ENCODE measurements at regions not wholly inside any gene's neighbourhood (a gene's known extent, or its start where the extent isn't known, plus 50 kb on each side); places are given as distances from the start of the nearest gene placed in this dataset.

DNA sequence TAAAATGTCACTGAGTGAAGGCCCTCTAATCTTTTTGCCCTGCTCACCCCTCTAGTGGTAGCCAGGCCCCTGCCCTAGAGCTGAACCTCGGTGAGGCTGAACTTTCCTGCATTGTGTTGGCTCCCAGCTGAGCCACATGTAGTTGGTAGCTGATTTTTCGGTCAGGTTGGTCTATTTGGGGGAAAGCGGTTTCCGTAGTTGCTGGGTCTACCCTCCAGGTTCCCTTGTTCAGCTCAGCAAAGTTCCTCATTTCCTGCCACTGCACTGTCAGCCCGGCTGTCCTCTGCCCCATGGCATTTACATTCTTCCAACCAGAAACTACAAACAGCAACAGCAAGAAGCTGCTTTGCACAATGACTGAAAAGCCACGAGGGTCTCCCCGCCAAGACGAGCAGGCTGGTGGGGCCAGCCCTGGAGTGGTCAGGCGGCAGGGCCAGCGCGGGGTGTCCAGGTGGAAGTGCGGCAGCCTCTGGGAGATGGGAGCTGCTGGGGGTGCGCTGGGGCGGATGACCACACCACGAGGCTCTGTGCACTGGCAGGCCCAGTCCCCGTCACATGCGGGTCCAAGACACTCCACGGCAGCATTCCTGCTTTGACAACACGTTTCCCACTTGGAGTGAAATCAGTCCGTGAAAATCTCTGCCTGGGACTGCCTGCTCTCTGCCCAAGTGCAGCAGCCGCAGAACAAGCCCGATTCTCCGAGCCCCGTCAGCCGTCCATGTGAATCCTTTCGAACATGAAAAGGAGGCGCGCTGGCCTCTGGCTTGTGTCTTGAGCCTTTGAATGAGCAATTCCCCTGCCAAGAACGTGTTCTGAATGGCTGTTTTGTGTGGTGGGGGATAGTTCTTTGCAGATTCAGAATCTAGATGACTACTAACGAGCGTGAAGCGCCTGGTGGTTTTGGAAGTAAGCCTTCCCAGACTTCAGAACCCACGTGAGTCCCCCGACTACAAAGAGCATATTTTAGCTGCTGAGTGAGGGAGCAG, 159.4 kb downstream of the ASB1 start:
- Histone ChIP-seq H3K4me3 (ENCODE audit: low read depth in 1 of 2, low read length in 2 of 2) (no peak overlapping the region), H3K9me3 (ENCODE audit: control insufficient read depth in 1 of 2, low read length in 2 of 2) (peaks cover 0 to 2% of the 10 kb centered on the region in 2 donors), H3K36me3 (ENCODE audit: control insufficient read depth in 1 of 2, insufficient read depth in 2 of 2, low read length in 2 of 2) (no peaks in the 10 kb centered on the region), H3K27ac (ENCODE audit: low read length) (no peak overlapping the region), H3K27me3 (ENCODE audit: low read depth, low read length) (no peaks in the 10 kb centered on the region), H3K4me1 (ENCODE audit: control insufficient read depth in 1 of 2, insufficient read depth in 2 of 2, low read length in 2 of 2) (no peaks in the 10 kb centered on the region)

- H3K36me3 ChIP-seq (ENCODE audit: control insufficient read depth in 1 of 2, insufficient read depth in 2 of 2, low read length in 2 of 2), result no peaks in the 10 kb centered on the region
- H3K27me3 ChIP-seq (ENCODE audit: low read depth, low read length), result no peaks in the 10 kb centered on the region
- no peaks in the 10 kb centered on the region for H3K4me1 ChIP-seq (ENCODE audit: control insufficient read depth in 1 of 2, insufficient read depth in 2 of 2, low read length in 2 of 2)
- peaks cover 0 to 2% of the 10 kb centered on the region in 2 donors for H3K9me3 ChIP-seq (ENCODE audit: control insufficient read depth in 1 of 2, low read length in 2 of 2)
- H3K27ac ChIP-seq (ENCODE audit: low read length), result no peak overlapping the region
- H3K4me3 ChIP-seq (ENCODE audit: low read depth in 1 of 2, low read length in 2 of 2), result no peak overlapping the region
Observed at GRCh38 chr2:238586931-238587775, 160.4 kb downstream of the ASB1 start.

GRCh38 chr2:238587776-238588660, 161.3 kb downstream of the ASB1 start:
- Histone ChIP-seq H3K9me3 (ENCODE audit: control insufficient read depth in 1 of 2, low read length in 2 of 2) (peaks cover 0 to 2% of the 10 kb centered on the region in 2 donors), H3K27me3 (ENCODE audit: low read depth, low read length) (no peaks in the 10 kb centered on the region), H3K27ac (ENCODE audit: low read length) (no peak overlapping the region), H3K4me3 (ENCODE audit: low read depth in 1 of 2, low read length in 2 of 2) (no peak overlapping the region), H3K36me3 (ENCODE audit: control insufficient read depth in 1 of 2, insufficient read depth in 2 of 2, low read length in 2 of 2) (no peaks in the 10 kb centered on the region), H3K4me1 (ENCODE audit: control insufficient read depth in 1 of 2, insufficient read depth in 2 of 2, low read length in 2 of 2) (no peaks in the 10 kb centered on the region)

- H3K9me3 ChIP-seq (ENCODE audit: control insufficient read depth in 1 of 2, low read length in 2 of 2), result no peaks in the 10 kb centered on the region
- H3K27ac ChIP-seq (ENCODE audit: low read length), result no peak overlapping the region
- no peaks in the 10 kb centered on the region for H3K36me3 ChIP-seq (ENCODE audit: control insufficient read depth in 1 of 2, insufficient read depth in 2 of 2, low read length in 2 of 2)
- no peaks in the 10 kb centered on the region for H3K4me1 ChIP-seq (ENCODE audit: control insufficient read depth in 1 of 2, insufficient read depth in 2 of 2, low read length in 2 of 2)
- no peaks in the 10 kb centered on the region for H3K27me3 ChIP-seq (ENCODE audit: low read depth, low read length)
- no peak overlapping the region for H3K4me3 ChIP-seq (ENCODE audit: low read depth in 1 of 2, low read length in 2 of 2)
Observed at GRCh38 chr2:238589591-238590460, 163.1 kb downstream of the ASB1 start.

DNA sequence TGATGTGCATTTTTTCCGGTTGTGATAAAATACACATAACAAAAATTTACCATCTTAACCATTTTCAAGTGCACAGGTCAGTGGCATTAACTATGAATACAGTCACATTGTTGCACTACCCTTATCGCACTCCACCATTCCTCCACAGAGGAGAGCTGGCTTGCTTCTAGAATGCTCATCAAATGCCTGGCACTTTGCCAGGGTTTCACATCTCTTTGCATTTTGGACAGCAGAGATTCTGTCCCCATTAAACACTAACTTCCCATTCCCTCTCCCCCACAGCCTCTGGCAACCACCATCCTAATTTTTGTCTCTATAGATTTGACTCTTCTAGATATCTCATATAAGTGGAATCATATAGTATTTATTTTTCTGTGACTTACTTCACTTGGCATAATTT, 165.0 kb downstream of the ASB1 start:
- no peaks in the 10 kb centered on the region for H3K27me3 ChIP-seq (ENCODE audit: low read depth, low read length)
- H3K9me3 ChIP-seq (ENCODE audit: control insufficient read depth in 1 of 2, low read length in 2 of 2), result no peaks in the 10 kb centered on the region

GRCh38 chr2:238593236-238593635, 166.5 kb downstream of the ASB1 start:
- Histone ChIP-seq H3K4me1 (ENCODE audit: control insufficient read depth in 1 of 2, insufficient read depth in 2 of 2, low read length in 2 of 2) (no peaks in the 10 kb centered on the region), H3K27me3 (ENCODE audit: low read depth, low read length) (no peaks in the 10 kb centered on the region), H3K36me3 (ENCODE audit: control insufficient read depth in 1 of 2, insufficient read depth in 2 of 2, low read length in 2 of 2) (no peaks in the 10 kb centered on the region), H3K4me3 (ENCODE audit: low read depth in 1 of 2, low read length in 2 of 2) (no peak overlapping the region), H3K27ac (ENCODE audit: low read length) (no peak overlapping the region), H3K9me3 (ENCODE audit: control insufficient read depth in 1 of 2, low read length in 2 of 2) (no peaks in the 10 kb centered on the region)

More for the DNA sequence above, 165.0 kb downstream of the ASB1 start:
- H3K27ac ChIP-seq (ENCODE audit: low read length), result no peak overlapping the region
- no peak overlapping the region for H3K4me3 ChIP-seq (ENCODE audit: low read depth in 1 of 2, low read length in 2 of 2)
- H3K4me1 ChIP-seq (ENCODE audit: control insufficient read depth in 1 of 2, insufficient read depth in 2 of 2, low read length in 2 of 2), result no peaks in the 10 kb centered on the region
- no peaks in the 10 kb centered on the region for H3K36me3 ChIP-seq (ENCODE audit: control insufficient read depth in 1 of 2, insufficient read depth in 2 of 2, low read length in 2 of 2)

GRCh38 chr2:238593678-238594077, 167.0 kb downstream of the ASB1 start:
- Histone ChIP-seq H3K4me1 (ENCODE audit: control insufficient read depth in 1 of 2, insufficient read depth in 2 of 2, low read length in 2 of 2) (no peaks in the 10 kb centered on the region), H3K4me3 (ENCODE audit: low read depth in 1 of 2, low read length in 2 of 2) (no peak overlapping the region), H3K27ac (ENCODE audit: low read length) (no peak overlapping the region), H3K27me3 (ENCODE audit: low read depth, low read length) (no peaks in the 10 kb centered on the region), H3K36me3 (ENCODE audit: control insufficient read depth in 1 of 2, insufficient read depth in 2 of 2, low read length in 2 of 2) (no peaks in the 10 kb centered on the region), H3K9me3 (ENCODE audit: control insufficient read depth in 1 of 2, low read length in 2 of 2) (no peaks in the 10 kb centered on the region)

GRCh38 chr2:238594796-238595749, 168.3 kb downstream of the ASB1 start:
- Histone ChIP-seq H3K36me3 (ENCODE audit: control insufficient read depth in 1 of 2, insufficient read depth in 2 of 2, low read length in 2 of 2) (no peaks in the 10 kb centered on the region), H3K27ac (ENCODE audit: low read length) (no peak overlapping the region), H3K4me3 (ENCODE audit: low read depth in 1 of 2, low read length in 2 of 2) (no peak overlapping the region), H3K27me3 (ENCODE audit: low read depth, low read length) (no peaks in the 10 kb centered on the region), H3K4me1 (ENCODE audit: control insufficient read depth in 1 of 2, insufficient read depth in 2 of 2, low read length in 2 of 2) (no peaks in the 10 kb centered on the region), H3K9me3 (ENCODE audit: control insufficient read depth in 1 of 2, low read length in 2 of 2) (no peaks in the 10 kb centered on the region)

GRCh38 chr2:238595750-238596570, 169.2 kb downstream of the ASB1 start:
- Histone ChIP-seq H3K36me3 (ENCODE audit: control insufficient read depth in 1 of 2, insufficient read depth in 2 of 2, low read length in 2 of 2) (no peaks in the 10 kb centered on the region), H3K4me3 (ENCODE audit: low read depth in 1 of 2, low read length in 2 of 2) (no peak overlapping the region), H3K27ac (ENCODE audit: low read length) (peak overlapping the region; percentile 18), H3K9me3 (ENCODE audit: control insufficient read depth in 1 of 2, low read length in 2 of 2) (no peaks in the 10 kb centered on the region), H3K4me1 (ENCODE audit: control insufficient read depth in 1 of 2, insufficient read depth in 2 of 2, low read length in 2 of 2) (peaks cover 0 to 2% of the 10 kb centered on the region in 2 donors), H3K27me3 (ENCODE audit: low read depth, low read length) (no peaks in the 10 kb centered on the region)
